ENCODE measurements at regions not wholly inside any gene's neighbourhood (a gene's known extent, or its start where the extent isn't known, plus 50 kb on each side); places are given as distances from the start of the nearest gene placed in this dataset.

- TF ChIP-seq REST (IDR thresholded peaks at IDR 0.05; ENCODE audit: insufficient read depth in 1 of 2, low read depth in 2 of 2, low read length in 2 of 2) (no peak), FOXP2 (optimal IDR thresholded peaks at IDR 0.05; ENCODE audit: borderline replicate concordance, extremely low read depth, extremely low read length, insufficient read depth) (no peak), TAF1 (IDR thresholded peaks at IDR 0.05; ENCODE audit: borderline replicate concordance, insufficient read depth, low read length) (no peak), SIN3A (IDR thresholded peaks at IDR 0.05; ENCODE audit: borderline replicate concordance, insufficient read depth, low read length) (no peak), POLR2AphosphoS5 (IDR thresholded peaks at IDR 0.05; ENCODE audit: low read depth, low read length) (no peak)
Measured at GRCh38 chr5:57012511-57012910, 60.6 kb upstream of the MIER3 start.

- TF ChIP-seq SIN3A (IDR thresholded peaks at IDR 0.05; ENCODE audit: borderline replicate concordance, insufficient read depth, low read length) (no peak), REST (IDR thresholded peaks at IDR 0.05; ENCODE audit: insufficient read depth in 1 of 2, low read depth in 2 of 2, low read length in 2 of 2) (no peak), POLR2AphosphoS5 (IDR thresholded peaks at IDR 0.05; ENCODE audit: low read depth, low read length) (no peak), FOXP2 (optimal IDR thresholded peaks at IDR 0.05; ENCODE audit: borderline replicate concordance, extremely low read depth, extremely low read length, insufficient read depth) (no peak), TAF1 (IDR thresholded peaks at IDR 0.05; ENCODE audit: borderline replicate concordance, insufficient read depth, low read length) (no peak)
Measured at GRCh38 chr5:57025961-57026360, 74.0 kb upstream of the MIER3 start.

- TF ChIP-seq TAF1 (IDR thresholded peaks at IDR 0.05; ENCODE audit: borderline replicate concordance, insufficient read depth, low read length) (no peak), FOXP2 (optimal IDR thresholded peaks at IDR 0.05; ENCODE audit: borderline replicate concordance, extremely low read depth, extremely low read length, insufficient read depth) (no peak), REST (IDR thresholded peaks at IDR 0.05; ENCODE audit: insufficient read depth in 1 of 2, low read depth in 2 of 2, low read length in 2 of 2) (no peak), POLR2AphosphoS5 (IDR thresholded peaks at IDR 0.05; ENCODE audit: low read depth, low read length) (no peak), SIN3A (IDR thresholded peaks at IDR 0.05; ENCODE audit: borderline replicate concordance, insufficient read depth, low read length) (no peak)
Measured at GRCh38 chr5:57028161-57028560, 76.2 kb upstream of the MIER3 start.

GRCh38 chr5:57032151-57032551 is 80.2 kb upstream of the MIER3 start:
- TF ChIP-seq TAF1 (IDR thresholded peaks at IDR 0.05; ENCODE audit: borderline replicate concordance, insufficient read depth, low read length) (no peak), REST (IDR thresholded peaks at IDR 0.05; ENCODE audit: insufficient read depth in 1 of 2, low read depth in 2 of 2, low read length in 2 of 2) (no peak), SIN3A (IDR thresholded peaks at IDR 0.05; ENCODE audit: borderline replicate concordance, insufficient read depth, low read length) (no peak), POLR2AphosphoS5 (IDR thresholded peaks at IDR 0.05; ENCODE audit: low read depth, low read length) (no peak), FOXP2 (optimal IDR thresholded peaks at IDR 0.05; ENCODE audit: borderline replicate concordance, extremely low read depth, extremely low read length, insufficient read depth) (no peak)

- no peak for TF ChIP-seq SIN3A (IDR thresholded peaks at IDR 0.05; ENCODE audit: borderline replicate concordance, insufficient read depth, low read length)
- TF ChIP-seq REST (IDR thresholded peaks at IDR 0.05; ENCODE audit: insufficient read depth in 1 of 2, low read depth in 2 of 2, low read length in 2 of 2), result no peak
- no peak for TF ChIP-seq TAF1 (IDR thresholded peaks at IDR 0.05; ENCODE audit: borderline replicate concordance, insufficient read depth, low read length)
- TF ChIP-seq POLR2AphosphoS5 (IDR thresholded peaks at IDR 0.05; ENCODE audit: low read depth, low read length), result no peak
- no peak for TF ChIP-seq FOXP2 (optimal IDR thresholded peaks at IDR 0.05; ENCODE audit: borderline replicate concordance, extremely low read depth, extremely low read length, insufficient read depth)
Measured at GRCh38 chr5:57033103-57033502, 81.2 kb upstream of the MIER3 start.

Measured in PFSK-1 (cell line).